ENCODE measurements at regions not wholly inside any gene's neighbourhood (a gene's known extent, or its start where the extent isn't known, plus 50 kb on each side); places are given as distances from the start of the nearest gene placed in this dataset.
A peak's percentile ranks its signal among the peaks of the same experiment; 100 is the strongest.

DNA sequence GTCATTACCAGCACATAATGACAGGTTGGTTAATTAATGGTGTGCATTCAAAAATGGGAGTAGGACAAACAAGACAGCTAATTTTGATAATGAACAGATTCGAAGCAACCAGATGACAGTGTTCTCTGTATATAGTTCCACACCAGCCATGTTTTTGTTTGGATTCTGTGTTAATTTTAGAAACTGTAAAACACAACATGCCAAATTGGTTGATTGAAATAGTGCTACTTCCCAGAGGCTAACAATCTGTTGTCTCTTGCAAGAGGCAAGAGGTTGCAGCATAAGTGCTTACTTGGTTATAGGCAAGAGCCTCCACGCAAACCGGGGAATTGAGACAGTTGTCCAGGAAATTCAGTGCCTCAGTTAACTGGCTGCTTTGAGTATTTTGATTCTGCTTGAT is 170.2 kb upstream of the HABP2 start:
- in situ Hi-C loops (cut with MboI; ENCODE audit: low pct_ligation_motif_present in 1 of 4, low pct_unique_long_range_greater_than_20kb in 1 of 4, low sequenced_read_pairs in 3 of 4) (loop anchor here (25.0 kb wide), 6 partner anchors 420 to 920 kb away; partner anchors contain the start of gene TCF7L2 (in 1 of the 4)), intact Hi-C loops (cut with DNase I; ENCODE audit: low total_unique reads) (loop anchor here (5.0 to 10.0 kb wide), 2 partner anchors 248 to 435 kb away; no protein-coding TSS in a partner anchor)
- Histone ChIP-seq H3K9me3 (no peaks in the 10 kb centered on the region), H3K4me1 (peaks cover 7 to 42% (median 12%) of the 10 kb centered on the region in 4 donors), H3K27me3 (no peaks in the 10 kb centered on the region), H3K36me3 (no peaks in the 10 kb centered on the region), H3K27ac (peak overlapping the region in 3 of 4 donors; percentile 31 to 52 (median 39)), H3K4me3 (no peak overlapping the region)
- 86 to 89% methylated on average over 3 of the region's 3 CpGs for WGBS, 2 donors (ENCODE audit: low coverage in 1 of 2)
- TF ChIP-seq, protein P1, sequence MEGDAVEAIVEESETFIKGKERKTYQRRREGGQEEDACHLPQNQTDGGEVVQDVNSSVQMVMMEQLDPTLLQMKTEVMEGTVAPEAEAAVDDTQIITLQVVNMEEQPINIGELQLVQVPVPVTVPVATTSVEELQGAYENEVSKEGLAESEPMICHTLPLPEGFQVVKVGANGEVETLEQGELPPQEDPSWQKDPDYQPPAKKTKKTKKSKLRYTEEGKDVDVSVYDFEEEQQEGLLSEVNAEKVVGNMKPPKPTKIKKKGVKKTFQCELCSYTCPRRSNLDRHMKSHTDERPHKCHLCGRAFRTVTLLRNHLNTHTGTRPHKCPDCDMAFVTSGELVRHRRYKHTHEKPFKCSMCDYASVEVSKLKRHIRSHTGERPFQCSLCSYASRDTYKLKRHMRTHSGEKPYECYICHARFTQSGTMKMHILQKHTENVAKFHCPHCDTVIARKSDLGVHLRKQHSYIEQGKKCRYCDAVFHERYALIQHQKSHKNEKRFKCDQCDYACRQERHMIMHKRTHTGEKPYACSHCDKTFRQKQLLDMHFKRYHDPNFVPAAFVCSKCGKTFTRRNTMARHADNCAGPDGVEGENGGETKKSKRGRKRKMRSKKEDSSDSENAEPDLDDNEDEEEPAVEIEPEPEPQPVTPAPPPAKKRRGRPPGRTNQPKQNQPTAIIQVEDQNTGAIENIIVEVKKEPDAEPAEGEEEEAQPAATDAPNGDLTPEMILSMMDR (IDR thresholded peaks at IDR 0.05): no peak
- no peak for TF ChIP-seq POLR2AphosphoS5 (IDR thresholded peaks at IDR 0.05)
- no peak for TF ChIP-seq POLR2A (IDR thresholded peaks at IDR 0.05)
- TF ChIP-seq EP300 (IDR thresholded peaks at IDR 0.05; ENCODE audit: low read depth): no peak
- no peak for DNase-seq

- intact Hi-C loops (cut with DNase I; ENCODE audit: low total_unique reads) (loop anchor here (5.0 to 10.0 kb wide), 2 partner anchors 249 to 437 kb away; no protein-coding TSS in a partner anchor), in situ Hi-C loops (cut with MboI; ENCODE audit: low pct_ligation_motif_present in 1 of 4, low pct_unique_long_range_greater_than_20kb in 1 of 4, low sequenced_read_pairs in 3 of 4) (loop anchor here (25.0 kb wide), 6 partner anchors 422 to 922 kb away; partner anchors contain the start of gene TCF7L2 (in 1 of the 4))
- no peak for DNase-seq
- Histone ChIP-seq H3K36me3 (no peaks in the 10 kb centered on the region), H3K4me3 (no peak overlapping the region), H3K4me1 (peaks cover 7 to 42% (median 12%) of the 10 kb centered on the region in 4 donors), H3K27me3 (no peaks in the 10 kb centered on the region), H3K27ac (peak overlapping the region; percentile 42 to 59 (median 48)), H3K9me3 (no peaks in the 10 kb centered on the region)
- TF ChIP-seq POLR2A (IDR thresholded peaks at IDR 0.05): no peak
- TF ChIP-seq, protein P1 (IDR thresholded peaks at IDR 0.05): no peak
- TF ChIP-seq POLR2AphosphoS5 (IDR thresholded peaks at IDR 0.05): no peak
- no peak for TF ChIP-seq EP300 (IDR thresholded peaks at IDR 0.05; ENCODE audit: low read depth)
- 71 to 84% methylated on average over 4 of the region's 4 CpGs for WGBS, 2 donors (ENCODE audit: low coverage in 1 of 2)
Measured at GRCh38 chr10:113384181-113384580, 168.7 kb upstream of the HABP2 start.

DNA sequence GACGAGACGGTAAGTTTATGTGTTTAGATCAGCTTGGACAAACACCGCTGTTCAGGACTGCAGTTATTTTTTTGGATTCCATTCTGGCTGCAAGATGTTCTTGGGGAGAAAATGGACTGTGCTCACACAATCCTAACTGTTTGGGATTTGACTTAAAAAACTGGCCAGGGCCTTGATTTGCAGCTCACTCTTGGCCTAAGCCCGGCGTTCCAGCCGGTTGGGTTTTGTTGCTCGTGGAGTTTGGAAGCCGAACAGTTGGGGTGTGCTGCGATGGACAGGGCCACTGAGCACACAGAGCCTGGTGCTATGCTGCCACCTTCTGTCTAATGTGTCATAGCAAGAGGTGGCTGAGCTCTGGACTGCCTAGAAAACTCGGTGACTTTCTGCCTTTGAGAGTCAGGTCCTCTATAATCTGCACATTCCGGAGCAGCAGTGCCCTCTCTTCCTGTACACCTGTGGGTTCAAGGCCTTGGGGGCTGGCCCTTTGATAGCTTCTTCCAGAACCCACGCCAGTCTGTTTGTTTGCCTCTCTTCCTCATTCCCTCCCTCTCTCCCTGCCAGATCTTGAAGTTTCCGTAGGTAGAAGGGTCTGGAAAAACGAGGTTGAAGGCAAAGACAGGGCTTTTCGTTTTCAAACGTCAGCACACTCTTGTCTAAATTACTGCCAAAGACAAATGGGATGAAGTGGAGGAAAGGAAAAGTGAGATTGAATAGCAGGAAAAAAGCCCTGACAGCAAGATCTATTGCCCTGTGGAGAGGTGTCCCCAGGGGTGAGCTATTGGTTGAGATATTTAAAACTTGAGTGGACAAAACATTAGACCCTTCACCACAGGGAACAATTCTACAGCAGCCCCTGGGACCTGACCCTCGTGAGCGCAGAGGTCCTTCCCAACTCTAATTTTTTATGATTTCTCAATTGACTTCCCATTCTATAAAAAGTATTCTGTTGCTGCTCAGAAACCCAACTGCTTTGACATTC is 167.5 kb upstream of the HABP2 start:
- H3K27me3 ChIP-seq: no peaks in the 10 kb centered on the region
- no peaks in the 10 kb centered on the region for H3K9me3 ChIP-seq
- no peaks in the 10 kb centered on the region for H3K36me3 ChIP-seq
- intact Hi-C loops (cut with DNase I; ENCODE audit: low total_unique reads) (loop anchor here (10.0 kb wide), 1 partner anchor 251 kb away; no protein-coding TSS in a partner anchor), in situ Hi-C loops (cut with MboI; ENCODE audit: low pct_ligation_motif_present in 1 of 4, low pct_unique_long_range_greater_than_20kb in 1 of 4, low sequenced_read_pairs in 3 of 4) (loop anchor here (25.0 kb wide), 6 partner anchors 423 to 923 kb away; partner anchors contain the start of gene TCF7L2 (in 1 of the 4))
- peaks cover 7 to 42% (median 12%) of the 10 kb centered on the region in 4 donors for H3K4me1 ChIP-seq
- peak overlapping the region; percentile 42 to 59 (median 48) for H3K27ac ChIP-seq
- 24 to 42% methylated on average over 2 to 18 of the region's 18 CpGs for WGBS, 2 donors (ENCODE audit: low coverage in 1 of 2)
- no peak overlapping the region for H3K4me3 ChIP-seq
- DNase-seq: peak; percentile 79
- TF ChIP-seq, protein P1 (IDR thresholded peaks at IDR 0.05): peak; percentile 69 to 85 (median 71)
- TF ChIP-seq POLR2A (IDR thresholded peaks at IDR 0.05) (no peak), EP300 (IDR thresholded peaks at IDR 0.05; ENCODE audit: low read depth) (no peak), POLR2AphosphoS5 (IDR thresholded peaks at IDR 0.05) (peak in 2 of 3 donors; percentile 10 to 41)

DNA sequence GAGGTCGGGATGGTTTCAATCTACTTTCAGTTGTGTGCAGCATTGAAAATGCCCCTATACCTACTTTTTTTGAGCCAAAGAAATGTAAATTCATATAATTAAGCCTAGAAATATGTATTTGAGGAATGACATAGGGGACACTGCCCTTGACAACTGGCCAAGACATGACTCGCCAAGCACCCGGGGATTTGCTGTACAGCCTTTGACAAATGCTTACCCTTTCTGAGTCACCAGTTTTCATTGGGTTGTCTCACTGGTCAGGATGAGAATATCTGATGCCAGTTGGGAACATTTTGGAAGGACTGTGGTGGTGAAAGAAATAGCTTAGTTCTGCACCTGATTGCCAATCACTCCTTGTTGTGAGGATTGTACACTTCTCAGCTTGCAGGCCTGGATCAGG is 166.8 kb upstream of the HABP2 start:
- in situ Hi-C loops (cut with MboI; ENCODE audit: low pct_ligation_motif_present in 1 of 4, low pct_unique_long_range_greater_than_20kb in 1 of 4, low sequenced_read_pairs in 3 of 4) (loop anchor here (25.0 kb wide), 6 partner anchors 424 to 924 kb away; partner anchors contain the start of gene TCF7L2 (in 1 of the 4)), intact Hi-C loops (cut with DNase I; ENCODE audit: low total_unique reads) (loop anchor here (10.0 kb wide), 1 partner anchor 251 kb away; no protein-coding TSS in a partner anchor)
- no peak overlapping the region for H3K4me3 ChIP-seq
- peaks cover 7 to 42% (median 12%) of the 10 kb centered on the region in 4 donors for H3K4me1 ChIP-seq
- TF ChIP-seq, protein P1 (IDR thresholded peaks at IDR 0.05): no peak
- TF ChIP-seq POLR2A (IDR thresholded peaks at IDR 0.05): no peak
- TF ChIP-seq EP300 (IDR thresholded peaks at IDR 0.05; ENCODE audit: low read depth): no peak
- no peak for TF ChIP-seq POLR2AphosphoS5 (IDR thresholded peaks at IDR 0.05)
- peak overlapping the region in 3 of 4 donors; percentile 31 to 59 (median 43) for H3K27ac ChIP-seq
- 34 to 44% methylated on average over 1 to 3 of the region's 3 CpGs for WGBS, 2 donors (ENCODE audit: low coverage in 1 of 2)
- no peak for DNase-seq
- no peaks in the 10 kb centered on the region for H3K9me3 ChIP-seq
- H3K27me3 ChIP-seq: no peaks in the 10 kb centered on the region
- no peaks in the 10 kb centered on the region for H3K36me3 ChIP-seq
